ENCODE measurements at regions not wholly inside any gene's neighbourhood (a gene's known extent, or its start where the extent isn't known, plus 50 kb on each side); places are given as distances from the start of the nearest gene placed in this dataset.
A peak's percentile ranks its signal among the peaks of the same experiment; 100 is the strongest.

DNA sequence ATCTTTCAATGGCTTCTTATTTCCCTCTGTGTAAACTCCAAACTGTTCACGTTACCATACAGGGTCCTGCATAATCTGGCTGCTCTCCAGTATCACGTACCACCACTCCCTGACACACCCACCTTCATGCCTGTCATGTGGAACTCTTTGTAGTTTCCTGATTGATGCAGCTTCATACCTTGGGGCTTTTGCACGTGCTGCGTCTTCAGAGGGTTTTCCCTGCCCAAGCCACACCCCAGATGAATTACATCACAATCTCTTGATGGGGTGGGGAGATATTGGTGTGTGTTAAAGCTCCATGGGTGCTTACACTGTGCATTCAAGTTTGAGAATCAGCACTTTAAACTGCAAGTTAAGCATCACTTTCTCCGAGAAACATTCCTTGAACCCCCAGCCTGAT lies 101.9 kb downstream of the CT47B1 start:
- no peaks in the 10 kb centered on the region for H3K79me2 ChIP-seq (ENCODE audit: insufficient read depth)
- H3K4me2 ChIP-seq = no peak overlapping the region
- H3K27me3 ChIP-seq (ENCODE audit: insufficient read depth) = peaks cover 6% of the 10 kb centered on the region; the same call in 1 of the 2 replicates
- peaks cover 0 to 5% of the 10 kb centered on the region in 2 experiments; a peak in 1 of 4 replicates for H3K4me1 ChIP-seq (ENCODE audit: control insufficient read depth in 1 of 2, insufficient read depth in 2 of 2, low read depth in 1 of 2, low read length in 1 of 2)
- peaks cover 1% of the 10 kb centered on the region for H3F3A ChIP-seq (replicated peaks; ENCODE audit: insufficient read depth)
- 29% methylated on average over 5 of the region's 5 CpGs for WGBS (ENCODE audit: low lambda C conversion rate)
- no peaks in the 10 kb centered on the region for H3K36me3 ChIP-seq (replicated peaks in 1 of 2; ENCODE audit: control insufficient read depth in 1 of 2, insufficient read depth in 2 of 2, low read length in 1 of 2)
- no peaks in the 10 kb centered on the region for H4K20me1 ChIP-seq (ENCODE audit: insufficient read depth)
- DNase-seq = no peak
- TF ChIP-seq EP300 (IDR thresholded peaks at IDR 0.05; ENCODE audit: borderline replicate concordance in 1 of 2, low read depth in 1 of 2, low read length in 1 of 2) = no peak
- CTCF ChIA-PET = interaction anchor here (0.7 kb wide), 1 partner anchor 16 kb away, joined by 3 read pairs; no protein-coding TSS in a partner anchor
- no peak overlapping the region for H2AFZ ChIP-seq (ENCODE audit: low read depth)
- H3K4me3 ChIP-seq (ENCODE audit: low read depth in 2 of 2, low read length in 1 of 2) = no peak overlapping the region
- POLR2A ChIA-PET = no interaction called here
- no peaks in the 10 kb centered on the region for H3K9me2 ChIP-seq
- no peaks in the 10 kb centered on the region for H3K9me3 ChIP-seq
- no peak overlapping the region for H3K9ac ChIP-seq
- H3K27ac ChIP-seq (ENCODE audit: low read depth in 2 of 2, low read length in 1 of 2) = no peak overlapping the region

DNA sequence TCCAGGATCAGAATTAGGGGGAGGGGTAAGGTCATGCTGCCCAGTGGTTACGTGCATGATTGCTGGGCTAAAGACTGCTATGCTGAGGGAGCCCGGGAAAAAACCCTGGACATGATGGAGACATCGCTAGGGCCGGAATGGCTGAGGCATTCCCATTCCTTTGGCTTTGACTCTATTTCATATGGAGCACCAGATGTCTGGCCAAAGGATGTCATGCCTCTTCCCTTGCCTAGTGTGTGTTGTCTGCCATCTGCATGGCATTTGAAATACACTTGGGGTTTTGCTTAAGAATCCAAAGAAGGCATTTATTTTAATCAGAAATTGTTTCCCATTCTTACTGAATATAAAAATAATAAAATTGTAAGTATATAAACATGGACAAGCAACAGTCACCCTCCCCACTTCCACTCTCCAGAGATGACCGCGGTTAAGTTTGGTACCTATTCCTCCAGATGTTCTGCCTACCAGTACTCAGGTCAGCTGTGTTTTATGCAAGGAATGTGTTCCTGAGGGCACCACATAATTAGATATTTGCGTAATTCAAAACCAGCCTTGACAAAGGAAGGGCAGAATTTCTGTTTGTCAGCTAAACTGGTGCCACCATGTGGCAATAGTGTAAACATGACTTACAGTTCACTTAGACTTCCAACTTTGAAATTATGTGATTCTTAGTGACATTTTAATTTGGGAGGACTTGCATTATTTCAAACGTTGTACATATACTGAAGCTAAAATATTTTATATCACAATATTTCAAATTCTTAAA lies 105.9 kb downstream of the CT47B1 start:
- H4K20me1 ChIP-seq (ENCODE audit: insufficient read depth) = no peaks in the 10 kb centered on the region
- H3K27me3 ChIP-seq (ENCODE audit: insufficient read depth) = peaks cover 6% of the 10 kb centered on the region; the same call in 1 of the 2 replicates
- H3K4me1 ChIP-seq (ENCODE audit: control insufficient read depth in 1 of 2, insufficient read depth in 2 of 2, low read depth in 1 of 2, low read length in 1 of 2) = peaks cover 0 to 5% of the 10 kb centered on the region in 2 experiments; a peak in 1 of 4 replicates
- peak overlapping the region in 1 of 2 experiments; percentile 88; a peak in 2 of 4 replicates for H3K27ac ChIP-seq (ENCODE audit: low read depth in 2 of 2, low read length in 1 of 2)
- no peaks in the 10 kb centered on the region for H3K9me2 ChIP-seq
- H3K4me3 ChIP-seq (ENCODE audit: low read depth in 2 of 2, low read length in 1 of 2) = no peak overlapping the region
- TF ChIP-seq TCF12 (IDR thresholded peaks at IDR 0.05) (peak; percentile 29; the same call in 1 of the 2 replicates), YY1 (IDR thresholded peaks at IDR 0.05; ENCODE audit: low read depth) (no peak), RCOR1 (IDR thresholded peaks at IDR 0.05; ENCODE audit: low read length) (no peak), NFIC (IDR thresholded peaks at IDR 0.05; ENCODE audit: borderline replicate concordance) (no peak), RAD21 (IDR thresholded peaks at IDR 0.05; ENCODE audit: low read length) (peak; percentile 62), TEAD4 (IDR thresholded peaks at IDR 0.05; ENCODE audit: borderline replicate concordance, insufficient read depth) (0 out of 2 replicates have a peak, but pooled peaks have one; percentile 13), EP300 (IDR thresholded peaks at IDR 0.05; ENCODE audit: borderline replicate concordance in 1 of 2, low read depth in 1 of 2, low read length in 1 of 2) (0 out of 4 replicates have a peak, but pooled peaks of 1 of the 2 experiments have one; percentile 14), SMC3 (IDR thresholded peaks at IDR 0.05; ENCODE audit: low read depth, low read length) (peak; percentile 68), EZH2phosphoT487 (IDR thresholded peaks at IDR 0.05; ENCODE audit: borderline replicate concordance, low read depth) (no peak)
- TF ChIP-seq, protein P1, sequence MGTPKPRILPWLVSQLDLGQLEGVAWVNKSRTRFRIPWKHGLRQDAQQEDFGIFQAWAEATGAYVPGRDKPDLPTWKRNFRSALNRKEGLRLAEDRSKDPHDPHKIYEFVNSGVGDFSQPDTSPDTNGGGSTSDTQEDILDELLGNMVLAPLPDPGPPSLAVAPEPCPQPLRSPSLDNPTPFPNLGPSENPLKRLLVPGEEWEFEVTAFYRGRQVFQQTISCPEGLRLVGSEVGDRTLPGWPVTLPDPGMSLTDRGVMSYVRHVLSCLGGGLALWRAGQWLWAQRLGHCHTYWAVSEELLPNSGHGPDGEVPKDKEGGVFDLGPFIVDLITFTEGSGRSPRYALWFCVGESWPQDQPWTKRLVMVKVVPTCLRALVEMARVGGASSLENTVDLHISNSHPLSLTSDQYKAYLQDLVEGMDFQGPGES (IDR thresholded peaks at IDR 0.05; ENCODE audit: low read depth, low read length) = no peak
- TF ChIP-seq, protein P2, sequence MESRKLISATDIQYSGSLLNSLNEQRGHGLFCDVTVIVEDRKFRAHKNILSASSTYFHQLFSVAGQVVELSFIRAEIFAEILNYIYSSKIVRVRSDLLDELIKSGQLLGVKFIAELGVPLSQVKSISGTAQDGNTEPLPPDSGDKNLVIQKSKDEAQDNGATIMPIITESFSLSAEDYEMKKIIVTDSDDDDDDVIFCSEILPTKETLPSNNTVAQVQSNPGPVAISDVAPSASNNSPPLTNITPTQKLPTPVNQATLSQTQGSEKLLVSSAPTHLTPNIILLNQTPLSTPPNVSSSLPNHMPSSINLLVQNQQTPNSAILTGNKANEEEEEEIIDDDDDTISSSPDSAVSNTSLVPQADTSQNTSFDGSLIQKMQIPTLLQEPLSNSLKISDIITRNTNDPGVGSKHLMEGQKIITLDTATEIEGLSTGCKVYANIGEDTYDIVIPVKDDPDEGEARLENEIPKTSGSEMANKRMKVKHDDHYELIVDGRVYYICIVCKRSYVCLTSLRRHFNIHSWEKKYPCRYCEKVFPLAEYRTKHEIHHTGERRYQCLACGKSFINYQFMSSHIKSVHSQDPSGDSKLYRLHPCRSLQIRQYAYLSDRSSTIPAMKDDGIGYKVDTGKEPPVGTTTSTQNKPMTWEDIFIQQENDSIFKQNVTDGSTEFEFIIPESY (IDR thresholded peaks at IDR 0.05; ENCODE audit: borderline replicate concordance, low read depth) = no peak
- TF ChIP-seq, protein P3, sequence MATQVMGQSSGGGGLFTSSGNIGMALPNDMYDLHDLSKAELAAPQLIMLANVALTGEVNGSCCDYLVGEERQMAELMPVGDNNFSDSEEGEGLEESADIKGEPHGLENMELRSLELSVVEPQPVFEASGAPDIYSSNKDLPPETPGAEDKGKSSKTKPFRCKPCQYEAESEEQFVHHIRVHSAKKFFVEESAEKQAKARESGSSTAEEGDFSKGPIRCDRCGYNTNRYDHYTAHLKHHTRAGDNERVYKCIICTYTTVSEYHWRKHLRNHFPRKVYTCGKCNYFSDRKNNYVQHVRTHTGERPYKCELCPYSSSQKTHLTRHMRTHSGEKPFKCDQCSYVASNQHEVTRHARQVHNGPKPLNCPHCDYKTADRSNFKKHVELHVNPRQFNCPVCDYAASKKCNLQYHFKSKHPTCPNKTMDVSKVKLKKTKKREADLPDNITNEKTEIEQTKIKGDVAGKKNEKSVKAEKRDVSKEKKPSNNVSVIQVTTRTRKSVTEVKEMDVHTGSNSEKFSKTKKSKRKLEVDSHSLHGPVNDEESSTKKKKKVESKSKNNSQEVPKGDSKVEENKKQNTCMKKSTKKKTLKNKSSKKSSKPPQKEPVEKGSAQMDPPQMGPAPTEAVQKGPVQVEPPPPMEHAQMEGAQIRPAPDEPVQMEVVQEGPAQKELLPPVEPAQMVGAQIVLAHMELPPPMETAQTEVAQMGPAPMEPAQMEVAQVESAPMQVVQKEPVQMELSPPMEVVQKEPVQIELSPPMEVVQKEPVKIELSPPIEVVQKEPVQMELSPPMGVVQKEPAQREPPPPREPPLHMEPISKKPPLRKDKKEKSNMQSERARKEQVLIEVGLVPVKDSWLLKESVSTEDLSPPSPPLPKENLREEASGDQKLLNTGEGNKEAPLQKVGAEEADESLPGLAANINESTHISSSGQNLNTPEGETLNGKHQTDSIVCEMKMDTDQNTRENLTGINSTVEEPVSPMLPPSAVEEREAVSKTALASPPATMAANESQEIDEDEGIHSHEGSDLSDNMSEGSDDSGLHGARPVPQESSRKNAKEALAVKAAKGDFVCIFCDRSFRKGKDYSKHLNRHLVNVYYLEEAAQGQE (IDR thresholded peaks at IDR 0.05; ENCODE audit: low read depth, low read length) = no peak
- TF ChIP-seq, protein P4, sequence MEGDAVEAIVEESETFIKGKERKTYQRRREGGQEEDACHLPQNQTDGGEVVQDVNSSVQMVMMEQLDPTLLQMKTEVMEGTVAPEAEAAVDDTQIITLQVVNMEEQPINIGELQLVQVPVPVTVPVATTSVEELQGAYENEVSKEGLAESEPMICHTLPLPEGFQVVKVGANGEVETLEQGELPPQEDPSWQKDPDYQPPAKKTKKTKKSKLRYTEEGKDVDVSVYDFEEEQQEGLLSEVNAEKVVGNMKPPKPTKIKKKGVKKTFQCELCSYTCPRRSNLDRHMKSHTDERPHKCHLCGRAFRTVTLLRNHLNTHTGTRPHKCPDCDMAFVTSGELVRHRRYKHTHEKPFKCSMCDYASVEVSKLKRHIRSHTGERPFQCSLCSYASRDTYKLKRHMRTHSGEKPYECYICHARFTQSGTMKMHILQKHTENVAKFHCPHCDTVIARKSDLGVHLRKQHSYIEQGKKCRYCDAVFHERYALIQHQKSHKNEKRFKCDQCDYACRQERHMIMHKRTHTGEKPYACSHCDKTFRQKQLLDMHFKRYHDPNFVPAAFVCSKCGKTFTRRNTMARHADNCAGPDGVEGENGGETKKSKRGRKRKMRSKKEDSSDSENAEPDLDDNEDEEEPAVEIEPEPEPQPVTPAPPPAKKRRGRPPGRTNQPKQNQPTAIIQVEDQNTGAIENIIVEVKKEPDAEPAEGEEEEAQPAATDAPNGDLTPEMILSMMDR (IDR thresholded peaks at IDR 0.05) = peak; percentile 62
- no peaks in the 10 kb centered on the region for H3K9me3 ChIP-seq
- H3F3A ChIP-seq (replicated peaks; ENCODE audit: insufficient read depth) = peaks cover 4% of the 10 kb centered on the region
- no peaks in the 10 kb centered on the region for H3K36me3 ChIP-seq (replicated peaks in 1 of 2; ENCODE audit: control insufficient read depth in 1 of 2, insufficient read depth in 2 of 2, low read length in 1 of 2)
- H3K4me2 ChIP-seq = no peak overlapping the region
- peak; percentile 19 for DNase-seq
- H3K79me2 ChIP-seq (ENCODE audit: insufficient read depth) = no peaks in the 10 kb centered on the region
- ChIA-PET CTCF (interaction anchor here (0.8 to 1.1 kb wide), 6 partner anchors 10 to 282 kb away, joined by 3 to 4 read pairs (median 3); no protein-coding TSS in a partner anchor), POLR2A (no interaction called here)
- H3K9ac ChIP-seq = no peak overlapping the region
- no peak overlapping the region for H2AFZ ChIP-seq (ENCODE audit: low read depth)
- 25% methylated on average over 8 of the region's 8 CpGs for WGBS (ENCODE audit: low lambda C conversion rate)
